Neural cell (in vitro differentiated cells): ENCODE measurements at regions not wholly inside any gene's neighbourhood (a gene's known extent, or its start where the extent isn't known, plus 50 kb on each side); places are given as distances from the start of the nearest gene placed in this dataset.

Experiments used
- EP300 ChIP-seq: fragments of 450-650 bp; conservative IDR thresholded peaks from 2 replicates; pipeline ENCODE4 v1.6.1; 2014; ENCODE audit warnings: antibody characterized with exemption, mild to moderate bottlenecking, moderate library complexity; ENCODE audit not compliant: poor library complexity, severe bottlenecking
- TAF1 ChIP-seq: IDR thresholded peaks from 2 replicates; pipeline ENCODE4 v1.6.1; 2012; ENCODE audit warnings: low read depth
- TF ChIP-seq, protein P1 (sequence below): fragments of 450-650 bp; IDR thresholded peaks from 2 replicates; pipeline ENCODE4 v1.5.1; 2014; ENCODE audit warnings: antibody characterized with exemption, mild to moderate bottlenecking, moderate library complexity; ENCODE audit not compliant: poor library complexity, severe bottlenecking
- TF ChIP-seq, protein P2 (sequence below): IDR thresholded peaks from 2 replicates; pipeline ENCODE4 v1.6.1; 2012; ENCODE audit warnings: borderline replicate concordance

DNA sequence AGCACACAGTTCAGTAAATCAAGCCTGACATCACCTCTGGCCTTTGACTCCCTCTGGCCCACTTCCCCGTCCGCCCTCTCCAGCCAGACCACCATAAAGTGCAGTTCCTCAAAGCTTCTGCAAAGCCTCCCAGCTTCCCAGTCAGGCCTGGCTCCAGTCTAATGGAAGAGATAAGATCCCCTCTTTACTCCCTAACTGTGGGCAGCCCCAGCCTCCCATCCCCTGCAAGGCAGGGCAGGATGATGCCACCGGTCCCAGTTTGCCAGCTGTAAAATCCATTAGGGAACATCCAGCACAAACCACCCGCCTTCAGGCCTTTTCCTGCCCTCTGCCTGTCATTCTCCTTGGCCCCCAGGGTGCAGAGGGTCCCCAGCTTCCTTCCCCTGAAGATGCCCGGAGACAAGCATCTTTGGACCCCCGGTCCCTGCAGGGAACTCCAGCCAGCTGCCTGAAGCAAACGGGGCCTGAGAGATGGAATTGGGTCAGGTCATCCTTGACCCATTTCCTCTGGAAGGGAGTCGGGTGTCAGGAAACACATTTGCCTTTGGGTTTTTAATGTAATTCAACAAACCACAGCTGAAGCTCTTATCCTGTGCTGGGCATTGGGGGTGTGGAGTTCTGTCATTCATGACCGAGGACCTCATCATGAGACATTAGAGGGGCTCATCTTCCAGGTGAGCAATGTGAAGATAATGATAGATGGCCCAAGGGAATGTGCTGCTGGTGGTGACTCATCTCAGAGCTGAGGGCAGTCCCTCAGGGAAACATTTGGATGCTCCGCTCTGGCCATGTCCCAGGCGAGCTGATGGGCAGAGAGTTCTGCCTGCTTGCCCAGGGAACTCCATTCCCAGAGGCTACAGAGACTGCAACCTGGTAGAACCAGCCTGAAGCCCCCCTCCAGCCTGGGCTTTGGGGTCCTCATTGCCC, 93.8 kb upstream of the CLMN start:
- no peak for TF ChIP-seq TAF1
- TF ChIP-seq, protein P1, sequence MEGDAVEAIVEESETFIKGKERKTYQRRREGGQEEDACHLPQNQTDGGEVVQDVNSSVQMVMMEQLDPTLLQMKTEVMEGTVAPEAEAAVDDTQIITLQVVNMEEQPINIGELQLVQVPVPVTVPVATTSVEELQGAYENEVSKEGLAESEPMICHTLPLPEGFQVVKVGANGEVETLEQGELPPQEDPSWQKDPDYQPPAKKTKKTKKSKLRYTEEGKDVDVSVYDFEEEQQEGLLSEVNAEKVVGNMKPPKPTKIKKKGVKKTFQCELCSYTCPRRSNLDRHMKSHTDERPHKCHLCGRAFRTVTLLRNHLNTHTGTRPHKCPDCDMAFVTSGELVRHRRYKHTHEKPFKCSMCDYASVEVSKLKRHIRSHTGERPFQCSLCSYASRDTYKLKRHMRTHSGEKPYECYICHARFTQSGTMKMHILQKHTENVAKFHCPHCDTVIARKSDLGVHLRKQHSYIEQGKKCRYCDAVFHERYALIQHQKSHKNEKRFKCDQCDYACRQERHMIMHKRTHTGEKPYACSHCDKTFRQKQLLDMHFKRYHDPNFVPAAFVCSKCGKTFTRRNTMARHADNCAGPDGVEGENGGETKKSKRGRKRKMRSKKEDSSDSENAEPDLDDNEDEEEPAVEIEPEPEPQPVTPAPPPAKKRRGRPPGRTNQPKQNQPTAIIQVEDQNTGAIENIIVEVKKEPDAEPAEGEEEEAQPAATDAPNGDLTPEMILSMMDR = no peak
- TF ChIP-seq, protein P2, sequence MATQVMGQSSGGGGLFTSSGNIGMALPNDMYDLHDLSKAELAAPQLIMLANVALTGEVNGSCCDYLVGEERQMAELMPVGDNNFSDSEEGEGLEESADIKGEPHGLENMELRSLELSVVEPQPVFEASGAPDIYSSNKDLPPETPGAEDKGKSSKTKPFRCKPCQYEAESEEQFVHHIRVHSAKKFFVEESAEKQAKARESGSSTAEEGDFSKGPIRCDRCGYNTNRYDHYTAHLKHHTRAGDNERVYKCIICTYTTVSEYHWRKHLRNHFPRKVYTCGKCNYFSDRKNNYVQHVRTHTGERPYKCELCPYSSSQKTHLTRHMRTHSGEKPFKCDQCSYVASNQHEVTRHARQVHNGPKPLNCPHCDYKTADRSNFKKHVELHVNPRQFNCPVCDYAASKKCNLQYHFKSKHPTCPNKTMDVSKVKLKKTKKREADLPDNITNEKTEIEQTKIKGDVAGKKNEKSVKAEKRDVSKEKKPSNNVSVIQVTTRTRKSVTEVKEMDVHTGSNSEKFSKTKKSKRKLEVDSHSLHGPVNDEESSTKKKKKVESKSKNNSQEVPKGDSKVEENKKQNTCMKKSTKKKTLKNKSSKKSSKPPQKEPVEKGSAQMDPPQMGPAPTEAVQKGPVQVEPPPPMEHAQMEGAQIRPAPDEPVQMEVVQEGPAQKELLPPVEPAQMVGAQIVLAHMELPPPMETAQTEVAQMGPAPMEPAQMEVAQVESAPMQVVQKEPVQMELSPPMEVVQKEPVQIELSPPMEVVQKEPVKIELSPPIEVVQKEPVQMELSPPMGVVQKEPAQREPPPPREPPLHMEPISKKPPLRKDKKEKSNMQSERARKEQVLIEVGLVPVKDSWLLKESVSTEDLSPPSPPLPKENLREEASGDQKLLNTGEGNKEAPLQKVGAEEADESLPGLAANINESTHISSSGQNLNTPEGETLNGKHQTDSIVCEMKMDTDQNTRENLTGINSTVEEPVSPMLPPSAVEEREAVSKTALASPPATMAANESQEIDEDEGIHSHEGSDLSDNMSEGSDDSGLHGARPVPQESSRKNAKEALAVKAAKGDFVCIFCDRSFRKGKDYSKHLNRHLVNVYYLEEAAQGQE = no peak
- TF ChIP-seq EP300 = no peak
